ENCODE measurements at regions not wholly inside any gene's neighbourhood (a gene's known extent, or its start where the extent isn't known, plus 50 kb on each side); places are given as distances from the start of the nearest gene placed in this dataset.
A peak's percentile ranks its signal among the peaks of the same experiment; 100 is the strongest.

- Histone ChIP-seq H3K4me3 (ENCODE audit: low read length) (no peak overlapping the region), H3K27ac (ENCODE audit: low read length) (no peak overlapping the region), H3F3A (ENCODE audit: insufficient read depth, low read length, poor library complexity, severe bottlenecking) (no peaks in the 10 kb centered on the region), H4K20me1 (ENCODE audit: insufficient read depth) (no peaks in the 10 kb centered on the region), H3K4me2 (ENCODE audit: low read length) (no peak overlapping the region), H3K9ac (ENCODE audit: low read length) (no peak overlapping the region), H3K9me3 (ENCODE audit: low read length) (no peaks in the 10 kb centered on the region), H3K79me2 (replicated peaks; ENCODE audit: insufficient read depth, low read length) (no peaks in the 10 kb centered on the region), H3K9me2 (ENCODE audit: insufficient read depth, low read length) (no peaks in the 10 kb centered on the region), H2AFZ (ENCODE audit: low read depth, low read length) (no peak overlapping the region), H3K36me3 (ENCODE audit: insufficient read depth, low read length) (no peaks in the 10 kb centered on the region), H3K27me3 (ENCODE audit: insufficient read depth, low read depth, low read length) (no peaks in the 10 kb centered on the region)
- TF ChIP-seq POLR2AphosphoS5 (IDR thresholded peaks at IDR 0.05) = no peak
- TF ChIP-seq MXI1 (conservative IDR thresholded peaks at IDR 0.05; ENCODE audit: poor library complexity, severe bottlenecking) = no peak
- TF ChIP-seq RAD21 (conservative IDR thresholded peaks at IDR 0.05) = no peak
- no peak for TF ChIP-seq TAF1 (IDR thresholded peaks at IDR 0.05; ENCODE audit: low read depth)
- no peak for TF ChIP-seq SMC3 (conservative IDR thresholded peaks at IDR 0.05; ENCODE audit: poor library complexity)
- TF ChIP-seq EP300 (conservative IDR thresholded peaks at IDR 0.05; ENCODE audit: poor library complexity, severe bottlenecking) = no peak
- TF ChIP-seq, protein P1, sequence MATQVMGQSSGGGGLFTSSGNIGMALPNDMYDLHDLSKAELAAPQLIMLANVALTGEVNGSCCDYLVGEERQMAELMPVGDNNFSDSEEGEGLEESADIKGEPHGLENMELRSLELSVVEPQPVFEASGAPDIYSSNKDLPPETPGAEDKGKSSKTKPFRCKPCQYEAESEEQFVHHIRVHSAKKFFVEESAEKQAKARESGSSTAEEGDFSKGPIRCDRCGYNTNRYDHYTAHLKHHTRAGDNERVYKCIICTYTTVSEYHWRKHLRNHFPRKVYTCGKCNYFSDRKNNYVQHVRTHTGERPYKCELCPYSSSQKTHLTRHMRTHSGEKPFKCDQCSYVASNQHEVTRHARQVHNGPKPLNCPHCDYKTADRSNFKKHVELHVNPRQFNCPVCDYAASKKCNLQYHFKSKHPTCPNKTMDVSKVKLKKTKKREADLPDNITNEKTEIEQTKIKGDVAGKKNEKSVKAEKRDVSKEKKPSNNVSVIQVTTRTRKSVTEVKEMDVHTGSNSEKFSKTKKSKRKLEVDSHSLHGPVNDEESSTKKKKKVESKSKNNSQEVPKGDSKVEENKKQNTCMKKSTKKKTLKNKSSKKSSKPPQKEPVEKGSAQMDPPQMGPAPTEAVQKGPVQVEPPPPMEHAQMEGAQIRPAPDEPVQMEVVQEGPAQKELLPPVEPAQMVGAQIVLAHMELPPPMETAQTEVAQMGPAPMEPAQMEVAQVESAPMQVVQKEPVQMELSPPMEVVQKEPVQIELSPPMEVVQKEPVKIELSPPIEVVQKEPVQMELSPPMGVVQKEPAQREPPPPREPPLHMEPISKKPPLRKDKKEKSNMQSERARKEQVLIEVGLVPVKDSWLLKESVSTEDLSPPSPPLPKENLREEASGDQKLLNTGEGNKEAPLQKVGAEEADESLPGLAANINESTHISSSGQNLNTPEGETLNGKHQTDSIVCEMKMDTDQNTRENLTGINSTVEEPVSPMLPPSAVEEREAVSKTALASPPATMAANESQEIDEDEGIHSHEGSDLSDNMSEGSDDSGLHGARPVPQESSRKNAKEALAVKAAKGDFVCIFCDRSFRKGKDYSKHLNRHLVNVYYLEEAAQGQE (IDR thresholded peaks at IDR 0.05; ENCODE audit: borderline replicate concordance) = no peak
- TF ChIP-seq EZH2 (IDR thresholded peaks at IDR 0.05; ENCODE audit: borderline replicate concordance, insufficient read depth, low read length, poor library complexity, severe bottlenecking) = no peak
- TF ChIP-seq, protein P2, sequence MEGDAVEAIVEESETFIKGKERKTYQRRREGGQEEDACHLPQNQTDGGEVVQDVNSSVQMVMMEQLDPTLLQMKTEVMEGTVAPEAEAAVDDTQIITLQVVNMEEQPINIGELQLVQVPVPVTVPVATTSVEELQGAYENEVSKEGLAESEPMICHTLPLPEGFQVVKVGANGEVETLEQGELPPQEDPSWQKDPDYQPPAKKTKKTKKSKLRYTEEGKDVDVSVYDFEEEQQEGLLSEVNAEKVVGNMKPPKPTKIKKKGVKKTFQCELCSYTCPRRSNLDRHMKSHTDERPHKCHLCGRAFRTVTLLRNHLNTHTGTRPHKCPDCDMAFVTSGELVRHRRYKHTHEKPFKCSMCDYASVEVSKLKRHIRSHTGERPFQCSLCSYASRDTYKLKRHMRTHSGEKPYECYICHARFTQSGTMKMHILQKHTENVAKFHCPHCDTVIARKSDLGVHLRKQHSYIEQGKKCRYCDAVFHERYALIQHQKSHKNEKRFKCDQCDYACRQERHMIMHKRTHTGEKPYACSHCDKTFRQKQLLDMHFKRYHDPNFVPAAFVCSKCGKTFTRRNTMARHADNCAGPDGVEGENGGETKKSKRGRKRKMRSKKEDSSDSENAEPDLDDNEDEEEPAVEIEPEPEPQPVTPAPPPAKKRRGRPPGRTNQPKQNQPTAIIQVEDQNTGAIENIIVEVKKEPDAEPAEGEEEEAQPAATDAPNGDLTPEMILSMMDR (IDR thresholded peaks at IDR 0.05; ENCODE audit: poor library complexity, severe bottlenecking) = no peak
Measured at GRCh38 chr22:22075382-22076163, 93.0 kb upstream of the TOP3B start.

DNA sequence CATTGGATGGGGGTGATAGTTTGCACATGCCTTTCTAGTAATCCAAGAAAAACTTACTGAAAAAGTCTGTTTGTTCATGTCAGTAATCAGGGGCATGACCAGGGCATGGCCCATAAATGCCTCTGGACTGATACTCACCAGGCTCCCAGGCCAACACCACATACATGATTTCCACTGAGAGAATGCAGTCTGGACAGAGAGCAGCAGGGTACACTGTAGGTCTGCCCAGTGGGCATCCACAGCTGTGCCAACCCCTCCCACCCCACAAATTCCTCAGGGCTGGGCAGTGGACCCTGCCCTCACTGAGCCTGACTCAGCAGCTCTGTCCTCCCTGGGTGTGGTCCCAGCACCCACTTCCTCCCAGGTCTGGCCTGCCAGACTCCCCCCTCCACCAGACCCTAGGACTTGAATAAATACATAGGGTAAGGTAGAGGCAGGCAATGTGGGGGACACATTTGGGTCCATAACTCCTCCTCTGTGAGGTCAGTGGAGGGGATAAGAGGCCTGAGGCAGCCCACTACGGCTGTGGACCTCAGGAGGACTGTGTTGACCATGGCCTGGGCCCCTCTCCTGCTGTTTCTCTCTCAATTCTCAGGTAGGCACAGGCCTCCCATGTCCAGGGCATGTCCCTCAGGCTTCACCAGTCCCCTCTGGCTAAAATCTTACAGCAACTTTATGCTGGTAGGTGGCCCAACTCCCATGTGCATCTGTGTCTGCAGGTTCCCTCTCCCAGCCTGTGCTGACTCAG lies 92.2 kb upstream of the TOP3B start:
- Histone ChIP-seq H3K27me3 (ENCODE audit: insufficient read depth, low read depth, low read length) (no peaks in the 10 kb centered on the region), H3K9me3 (ENCODE audit: low read length) (no peaks in the 10 kb centered on the region), H3K79me2 (replicated peaks; ENCODE audit: insufficient read depth, low read length) (no peaks in the 10 kb centered on the region), H3K4me3 (ENCODE audit: low read length) (peak overlapping the region; percentile 49), H3K4me2 (ENCODE audit: low read length) (no peak overlapping the region), H3K9ac (ENCODE audit: low read length) (no peak overlapping the region), H2AFZ (ENCODE audit: low read depth, low read length) (no peak overlapping the region), H3K9me2 (ENCODE audit: insufficient read depth, low read length) (no peaks in the 10 kb centered on the region), H3F3A (ENCODE audit: insufficient read depth, low read length, poor library complexity, severe bottlenecking) (no peaks in the 10 kb centered on the region), H3K27ac (ENCODE audit: low read length) (peak overlapping the region; percentile 74), H4K20me1 (ENCODE audit: insufficient read depth) (no peaks in the 10 kb centered on the region), H3K36me3 (ENCODE audit: insufficient read depth, low read length) (no peaks in the 10 kb centered on the region)
- no peak for TF ChIP-seq POLR2AphosphoS5 (IDR thresholded peaks at IDR 0.05)
- TF ChIP-seq, protein P1 (IDR thresholded peaks at IDR 0.05; ENCODE audit: borderline replicate concordance) = no peak
- no peak for TF ChIP-seq RAD21 (conservative IDR thresholded peaks at IDR 0.05)
- TF ChIP-seq, protein P2 (IDR thresholded peaks at IDR 0.05; ENCODE audit: poor library complexity, severe bottlenecking) = no peak
- no peak for TF ChIP-seq SMC3 (conservative IDR thresholded peaks at IDR 0.05; ENCODE audit: poor library complexity)
- TF ChIP-seq EZH2 (IDR thresholded peaks at IDR 0.05; ENCODE audit: borderline replicate concordance, insufficient read depth, low read length, poor library complexity, severe bottlenecking) = no peak
- TF ChIP-seq MXI1 (conservative IDR thresholded peaks at IDR 0.05; ENCODE audit: poor library complexity, severe bottlenecking) = no peak
- TF ChIP-seq TAF1 (IDR thresholded peaks at IDR 0.05; ENCODE audit: low read depth) = no peak
- no peak for TF ChIP-seq EP300 (conservative IDR thresholded peaks at IDR 0.05; ENCODE audit: poor library complexity, severe bottlenecking)
